GM23338 (cell line): ENCODE measurements at regions not wholly inside any gene's neighbourhood (a gene's known extent, or its start where the extent isn't known, plus 50 kb on each side); places are given as distances from the start of the nearest gene placed in this dataset.

Source experiments
- EZH2 ChIP-seq: fragments of 200-600 bp; sonication (generic); IDR thresholded peaks from one replicate; pipeline ENCODE4 v1.8.0; 2017; ENCODE audit warnings: antibody characterized with exemption, mild to moderate bottlenecking, low read depth; ENCODE audit not compliant: unreplicated experiment
- POLR2AphosphoS5 ChIP-seq: IDR thresholded peaks from 2 replicates; pipeline ENCODE4 v1.6.1; 2016; ENCODE audit warnings: antibody characterized with exemption, low read depth
- TF ChIP-seq, protein P1 (sequence below), 2 experiments: fragments of 200-600 bp in 1 of 2; sonication (generic) in 1 of 2; conservative IDR thresholded peaks; 2 replicates each; pipeline versions ENCODE4 v1.5.1 to v1.6.1; 2016 to 2017; ENCODE audit warnings: antibody characterized with exemption in 2 of 2, low read depth in 2 of 2, mild to moderate bottlenecking in 2 of 2, moderate library complexity in 1 of 2
- TF ChIP-seq, protein P2 (sequence below): IDR thresholded peaks from one replicate; pipeline ENCODE4 v1.6.1; 2018; ENCODE audit warnings: antibody characterized with exemption; ENCODE audit not compliant: unreplicated experiment

DNA sequence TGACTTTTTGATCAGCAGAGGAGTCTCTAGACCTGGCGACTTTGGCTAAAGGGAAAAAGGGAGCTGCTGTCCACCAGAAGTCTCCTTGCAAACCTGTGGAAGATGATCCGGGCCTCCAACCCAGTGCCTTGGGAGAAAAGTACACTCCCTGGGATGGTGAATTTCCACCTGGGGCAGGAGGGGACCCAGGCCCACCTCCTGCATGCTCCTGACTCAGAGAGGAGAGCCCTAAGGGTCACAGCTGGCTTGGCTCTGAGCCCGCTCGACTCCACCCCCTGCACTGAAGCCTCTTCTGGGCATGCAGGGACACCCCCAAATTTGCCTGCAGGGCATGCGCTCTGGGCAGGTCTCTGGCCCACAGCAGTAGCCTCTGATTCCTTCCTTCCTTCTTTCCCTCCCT lies 66.5 kb downstream of the PDCL3 start:
- TF ChIP-seq, protein P1, sequence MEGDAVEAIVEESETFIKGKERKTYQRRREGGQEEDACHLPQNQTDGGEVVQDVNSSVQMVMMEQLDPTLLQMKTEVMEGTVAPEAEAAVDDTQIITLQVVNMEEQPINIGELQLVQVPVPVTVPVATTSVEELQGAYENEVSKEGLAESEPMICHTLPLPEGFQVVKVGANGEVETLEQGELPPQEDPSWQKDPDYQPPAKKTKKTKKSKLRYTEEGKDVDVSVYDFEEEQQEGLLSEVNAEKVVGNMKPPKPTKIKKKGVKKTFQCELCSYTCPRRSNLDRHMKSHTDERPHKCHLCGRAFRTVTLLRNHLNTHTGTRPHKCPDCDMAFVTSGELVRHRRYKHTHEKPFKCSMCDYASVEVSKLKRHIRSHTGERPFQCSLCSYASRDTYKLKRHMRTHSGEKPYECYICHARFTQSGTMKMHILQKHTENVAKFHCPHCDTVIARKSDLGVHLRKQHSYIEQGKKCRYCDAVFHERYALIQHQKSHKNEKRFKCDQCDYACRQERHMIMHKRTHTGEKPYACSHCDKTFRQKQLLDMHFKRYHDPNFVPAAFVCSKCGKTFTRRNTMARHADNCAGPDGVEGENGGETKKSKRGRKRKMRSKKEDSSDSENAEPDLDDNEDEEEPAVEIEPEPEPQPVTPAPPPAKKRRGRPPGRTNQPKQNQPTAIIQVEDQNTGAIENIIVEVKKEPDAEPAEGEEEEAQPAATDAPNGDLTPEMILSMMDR (conservative IDR thresholded peaks at IDR 0.05; ENCODE audit: low read depth in 2 of 2) = no peak
- TF ChIP-seq POLR2AphosphoS5 (no peak), EZH2 (no peak)
- TF ChIP-seq, protein P2, sequence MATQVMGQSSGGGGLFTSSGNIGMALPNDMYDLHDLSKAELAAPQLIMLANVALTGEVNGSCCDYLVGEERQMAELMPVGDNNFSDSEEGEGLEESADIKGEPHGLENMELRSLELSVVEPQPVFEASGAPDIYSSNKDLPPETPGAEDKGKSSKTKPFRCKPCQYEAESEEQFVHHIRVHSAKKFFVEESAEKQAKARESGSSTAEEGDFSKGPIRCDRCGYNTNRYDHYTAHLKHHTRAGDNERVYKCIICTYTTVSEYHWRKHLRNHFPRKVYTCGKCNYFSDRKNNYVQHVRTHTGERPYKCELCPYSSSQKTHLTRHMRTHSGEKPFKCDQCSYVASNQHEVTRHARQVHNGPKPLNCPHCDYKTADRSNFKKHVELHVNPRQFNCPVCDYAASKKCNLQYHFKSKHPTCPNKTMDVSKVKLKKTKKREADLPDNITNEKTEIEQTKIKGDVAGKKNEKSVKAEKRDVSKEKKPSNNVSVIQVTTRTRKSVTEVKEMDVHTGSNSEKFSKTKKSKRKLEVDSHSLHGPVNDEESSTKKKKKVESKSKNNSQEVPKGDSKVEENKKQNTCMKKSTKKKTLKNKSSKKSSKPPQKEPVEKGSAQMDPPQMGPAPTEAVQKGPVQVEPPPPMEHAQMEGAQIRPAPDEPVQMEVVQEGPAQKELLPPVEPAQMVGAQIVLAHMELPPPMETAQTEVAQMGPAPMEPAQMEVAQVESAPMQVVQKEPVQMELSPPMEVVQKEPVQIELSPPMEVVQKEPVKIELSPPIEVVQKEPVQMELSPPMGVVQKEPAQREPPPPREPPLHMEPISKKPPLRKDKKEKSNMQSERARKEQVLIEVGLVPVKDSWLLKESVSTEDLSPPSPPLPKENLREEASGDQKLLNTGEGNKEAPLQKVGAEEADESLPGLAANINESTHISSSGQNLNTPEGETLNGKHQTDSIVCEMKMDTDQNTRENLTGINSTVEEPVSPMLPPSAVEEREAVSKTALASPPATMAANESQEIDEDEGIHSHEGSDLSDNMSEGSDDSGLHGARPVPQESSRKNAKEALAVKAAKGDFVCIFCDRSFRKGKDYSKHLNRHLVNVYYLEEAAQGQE = no peak
